OCI-LY1 (cell line): ENCODE measurements at regions not wholly inside any gene's neighbourhood (a gene's known extent, or its start where the extent isn't known, plus 50 kb on each side); places are given as distances from the start of the nearest gene placed in this dataset.

Experiments used
- H2AFZ ChIP-seq: fragments of 200-600 bp; sonication (generic), shearing (Covaris generic); 2 replicates; pipeline ENCODE4 v1.6.0; 2014; ENCODE audit warnings: antibody characterized with exemption, mild to moderate bottlenecking, low read length
- H3F3A ChIP-seq: fragments of 200-600 bp; sonication (generic), shearing (Covaris generic); 2 replicates; pipeline ENCODE4 v1.6.0; 2014; ENCODE audit warnings: mild to moderate bottlenecking, antibody characterized with exemption, low read length, moderate library complexity; ENCODE audit not compliant: insufficient read depth
- H3K27ac ChIP-seq: fragments of 200-600 bp; sonication (generic); 2 replicates; pipeline ENCODE4 v1.5.1; 2014; ENCODE audit warnings: low read length, mixed run types, mild to moderate bottlenecking, low read depth; ENCODE audit not compliant: poor library complexity, severe bottlenecking
- H3K27me3 ChIP-seq: fragments of 200-600 bp; sonication (generic); 2 replicates; pipeline ENCODE4 v1.6.0; 2014; ENCODE audit warnings: antibody characterized with exemption, mild to moderate bottlenecking, low read length, moderate library complexity; ENCODE audit not compliant: insufficient read depth
- H3K36me3 ChIP-seq: fragments of 200-600 bp; sonication (generic); 2 replicates; pipeline ENCODE4 v1.6.1; 2014; ENCODE audit warnings: mild to moderate bottlenecking, antibody characterized with exemption, low read length, moderate library complexity, mixed read lengths; ENCODE audit not compliant: insufficient read depth
- H3K4me1 ChIP-seq: fragments of 200-600 bp; sonication (generic); 2 replicates; pipeline ENCODE4 v1.5.1; 2014; ENCODE audit warnings: mild to moderate bottlenecking, low read length, moderate library complexity; ENCODE audit not compliant: insufficient read depth, severe bottlenecking
- H3K4me2 ChIP-seq: fragments of 200-600 bp; sonication (generic), shearing (Covaris generic); 2 replicates; pipeline ENCODE4 v1.6.1; 2014; ENCODE audit warnings: low read length
- H3K4me3 ChIP-seq: fragments of 200-600 bp; sonication (generic); 2 replicates; pipeline ENCODE4 v1.5.1; 2014; ENCODE audit warnings: low read length, low read depth, mild to moderate bottlenecking, mixed read lengths; ENCODE audit not compliant: poor library complexity, severe bottlenecking
- H3K79me2 ChIP-seq: fragments of 200-600 bp; shearing (Covaris generic); 2 replicates; pipeline ENCODE4 v1.6.1; 2016; ENCODE audit warnings: mixed run types, low read length, mixed read lengths; ENCODE audit not compliant: insufficient read depth
- H3K9ac ChIP-seq: fragments of 200-600 bp; sonication (generic), shearing (Covaris generic); 2 replicates; pipeline ENCODE4 v1.6.1; 2014; ENCODE audit warnings: mild to moderate bottlenecking, low read length, mixed read lengths
- H3K9me2 ChIP-seq: fragments of 200-600 bp; sonication (generic), shearing (Covaris generic); 2 replicates; pipeline ENCODE4 v1.6.1; 2014; ENCODE audit warnings: low read depth, mild to moderate bottlenecking, low read length, mixed read lengths
- H3K9me3 ChIP-seq: fragments of 200-600 bp; shearing (Covaris generic); 2 replicates; pipeline ENCODE4 v1.6.1; 2014; ENCODE audit warnings: low read length, mixed read lengths
- H4K20me1 ChIP-seq: fragments of 200-600 bp; sonication (generic), shearing (Covaris generic); 2 replicates; pipeline ENCODE4 v1.6.0; 2016; ENCODE audit warnings: mild to moderate bottlenecking, low read length; ENCODE audit not compliant: insufficient read depth
- EZH2 ChIP-seq: fragments of 200-600 bp; sonication (generic), shearing (Covaris generic); IDR thresholded peaks from 2 replicates; pipeline ENCODE4 v1.8.0; 2017; ENCODE audit warnings: borderline replicate concordance, mixed run types, mild to moderate bottlenecking, antibody characterized with exemption, low read length, moderate library complexity, mixed read lengths
- TF ChIP-seq, protein P1 (sequence below): fragments of 200-600 bp; sonication (generic), shearing (Covaris generic); IDR thresholded peaks from 2 replicates; pipeline ENCODE4 v1.5.1; 2017; ENCODE audit warnings: mild to moderate bottlenecking, antibody characterized with exemption, low read length, moderate library complexity, mixed read lengths

DNA sequence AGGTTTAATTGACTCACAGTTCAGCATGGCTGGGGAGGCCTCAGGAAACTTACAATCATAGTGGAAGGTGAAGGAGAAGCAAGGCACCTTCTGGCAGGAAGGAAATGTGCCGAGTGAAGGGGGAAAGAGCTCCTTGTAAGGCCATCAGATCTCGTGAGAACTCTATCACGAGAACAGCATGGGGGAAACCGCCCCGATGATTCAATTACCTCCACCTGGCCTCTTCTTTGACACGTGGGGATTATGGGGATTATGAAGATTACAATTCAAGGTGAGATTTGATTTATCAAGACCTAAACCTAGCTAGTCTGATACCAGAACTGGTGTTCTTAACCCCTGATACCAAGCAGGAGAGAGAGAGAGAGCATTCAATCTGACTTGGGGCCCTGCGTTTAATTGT lies 258.7 kb downstream of the PTEN start:
- Histone ChIP-seq H3K9me3 (no peaks in the 10 kb centered on the region), H3K79me2 (no peaks in the 10 kb centered on the region), H3K9me2 (no peaks in the 10 kb centered on the region), H3K4me1 (no peaks in the 10 kb centered on the region), H3K27ac (no peak overlapping the region), H3K4me3 (no peak overlapping the region), H3K9ac (no peak overlapping the region), H3K27me3 (no peaks in the 10 kb centered on the region), H3K36me3 (no peaks in the 10 kb centered on the region), H4K20me1 (no peaks in the 10 kb centered on the region), H3F3A (no peaks in the 10 kb centered on the region), H3K4me2 (no peak overlapping the region), H2AFZ (no peak overlapping the region)
- TF ChIP-seq, protein P1, sequence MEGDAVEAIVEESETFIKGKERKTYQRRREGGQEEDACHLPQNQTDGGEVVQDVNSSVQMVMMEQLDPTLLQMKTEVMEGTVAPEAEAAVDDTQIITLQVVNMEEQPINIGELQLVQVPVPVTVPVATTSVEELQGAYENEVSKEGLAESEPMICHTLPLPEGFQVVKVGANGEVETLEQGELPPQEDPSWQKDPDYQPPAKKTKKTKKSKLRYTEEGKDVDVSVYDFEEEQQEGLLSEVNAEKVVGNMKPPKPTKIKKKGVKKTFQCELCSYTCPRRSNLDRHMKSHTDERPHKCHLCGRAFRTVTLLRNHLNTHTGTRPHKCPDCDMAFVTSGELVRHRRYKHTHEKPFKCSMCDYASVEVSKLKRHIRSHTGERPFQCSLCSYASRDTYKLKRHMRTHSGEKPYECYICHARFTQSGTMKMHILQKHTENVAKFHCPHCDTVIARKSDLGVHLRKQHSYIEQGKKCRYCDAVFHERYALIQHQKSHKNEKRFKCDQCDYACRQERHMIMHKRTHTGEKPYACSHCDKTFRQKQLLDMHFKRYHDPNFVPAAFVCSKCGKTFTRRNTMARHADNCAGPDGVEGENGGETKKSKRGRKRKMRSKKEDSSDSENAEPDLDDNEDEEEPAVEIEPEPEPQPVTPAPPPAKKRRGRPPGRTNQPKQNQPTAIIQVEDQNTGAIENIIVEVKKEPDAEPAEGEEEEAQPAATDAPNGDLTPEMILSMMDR: no peak
- no peak for TF ChIP-seq EZH2

DNA sequence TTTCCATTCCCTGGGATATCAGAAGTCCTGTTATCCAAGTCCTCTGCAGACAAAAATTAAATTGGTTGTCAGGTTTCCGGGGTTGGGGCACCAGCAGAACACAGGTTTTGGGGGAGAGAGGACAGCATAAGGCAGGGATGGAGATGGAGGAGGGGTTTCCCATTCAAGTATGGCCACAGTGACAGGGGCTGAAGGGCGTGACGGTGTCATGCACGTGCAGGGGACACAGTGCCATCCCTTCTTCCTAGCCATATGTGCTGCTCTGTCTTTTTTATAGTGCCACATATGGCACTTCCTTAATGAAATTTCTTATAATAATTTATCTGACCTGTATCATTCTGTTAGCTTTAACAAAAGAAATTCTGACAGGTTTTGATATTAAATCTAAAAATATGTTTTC lies 259.2 kb downstream of the PTEN start:
- Histone ChIP-seq H3K79me2 (no peaks in the 10 kb centered on the region), H3K9ac (no peak overlapping the region), H3K4me3 (no peak overlapping the region), H3K4me2 (no peak overlapping the region), H3K27me3 (no peaks in the 10 kb centered on the region), H4K20me1 (no peaks in the 10 kb centered on the region), H3K9me3 (no peaks in the 10 kb centered on the region), H3K36me3 (no peaks in the 10 kb centered on the region), H3K9me2 (no peaks in the 10 kb centered on the region), H3K4me1 (no peaks in the 10 kb centered on the region), H2AFZ (no peak overlapping the region), H3F3A (no peaks in the 10 kb centered on the region), H3K27ac (no peak overlapping the region)
- no peak for TF ChIP-seq EZH2
- TF ChIP-seq, protein P1: no peak

DNA sequence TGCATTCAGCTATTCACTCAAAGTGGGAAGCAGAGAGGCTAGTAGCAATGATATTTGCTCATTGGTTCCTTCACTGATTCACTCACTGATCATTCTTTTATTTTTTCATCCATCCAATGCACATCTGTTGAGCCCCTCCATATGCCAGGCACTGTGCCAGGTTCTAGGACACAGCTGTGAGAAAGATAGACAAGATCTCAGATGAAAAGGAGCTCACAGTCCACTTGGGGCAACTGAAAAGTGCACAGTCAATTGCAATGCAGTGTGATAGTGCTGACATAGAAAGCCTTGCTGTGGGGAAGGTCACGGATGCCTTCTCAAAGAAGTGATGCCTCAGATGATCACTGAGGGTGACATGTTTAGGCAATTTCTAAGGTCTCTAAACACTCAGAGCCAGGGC lies 262.3 kb downstream of the PTEN start:
- H3K79me2 ChIP-seq: no peaks in the 10 kb centered on the region
- no peaks in the 10 kb centered on the region for H4K20me1 ChIP-seq
- no peak overlapping the region for H3K4me3 ChIP-seq
- no peak overlapping the region for H3K27ac ChIP-seq
- TF ChIP-seq, protein P1: no peak
- TF ChIP-seq EZH2: no peak
- no peaks in the 10 kb centered on the region for H3K9me3 ChIP-seq
- H3K27me3 ChIP-seq: no peaks in the 10 kb centered on the region
- no peak overlapping the region for H2AFZ ChIP-seq
- H3K4me2 ChIP-seq: no peak overlapping the region
- H3K9me2 ChIP-seq: no peaks in the 10 kb centered on the region
- H3K9ac ChIP-seq: no peak overlapping the region
- no peaks in the 10 kb centered on the region for H3F3A ChIP-seq
- H3K4me1 ChIP-seq: no peaks in the 10 kb centered on the region
- H3K36me3 ChIP-seq: no peaks in the 10 kb centered on the region
